Body of pancreas (tissue), 4 donors: ENCODE measurements at regions not wholly inside any gene's neighbourhood (a gene's known extent, or its start where the extent isn't known, plus 50 kb on each side); places are given as distances from the start of the nearest gene placed in this dataset.

Experiments used
- CTCF ChIP-seq, 7 experiments: fragments of 450-650 bp in 4 of 7; fragments of 200-600 bp in 3 of 7; sonication (generic) in 3 of 7; IDR thresholded peaks; one replicate each; pipeline ENCODE4 v1.5.1; 2016 to 2019; ENCODE audit warnings: antibody characterized with exemption in 7 of 7
- POLR2A ChIP-seq, 3 donors: fragments of 450-650 bp; IDR thresholded peaks; one replicate each; pipeline ENCODE4 v1.6.1; 2016; ENCODE audit warnings: antibody characterized with exemption in 3 of 3, mild to moderate bottlenecking in 2 of 3

DNA sequence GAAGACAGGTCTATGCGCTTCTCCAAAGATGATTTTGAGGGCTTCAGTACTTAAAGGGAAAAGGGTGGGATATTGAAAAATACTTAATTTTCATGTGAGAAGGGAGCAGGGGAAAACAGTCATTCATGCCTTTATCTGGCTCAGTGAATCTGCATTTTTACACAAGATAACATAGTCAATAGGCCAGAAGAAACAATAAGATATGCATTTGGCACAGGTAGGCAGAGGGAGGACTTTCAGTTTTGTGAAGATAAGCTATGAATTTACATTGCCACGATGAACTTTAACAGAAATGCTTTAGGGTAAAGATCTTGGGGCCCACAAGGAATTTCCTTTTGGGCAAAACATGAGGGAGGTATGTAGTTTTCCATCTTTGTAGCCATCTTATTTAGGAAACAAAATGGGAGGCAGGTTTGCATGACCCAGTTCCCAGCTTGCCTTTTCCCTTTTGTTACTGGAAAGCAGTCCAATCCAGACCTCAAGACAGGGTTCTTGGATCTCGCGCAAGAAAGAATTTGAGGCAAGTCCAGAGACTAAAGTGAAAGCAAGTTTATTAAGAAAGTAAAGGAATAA, 504.2 kb downstream of the IGSF11 start:
- TF ChIP-seq POLR2A (IDR thresholded peaks at IDR 0.05) = no peak
- no peak for TF ChIP-seq CTCF (IDR thresholded peaks at IDR 0.05)
